ENCODE measurements at regions not wholly inside any gene's neighbourhood (a gene's known extent, or its start where the extent isn't known, plus 50 kb on each side); places are given as distances from the start of the nearest gene placed in this dataset.

DNA sequence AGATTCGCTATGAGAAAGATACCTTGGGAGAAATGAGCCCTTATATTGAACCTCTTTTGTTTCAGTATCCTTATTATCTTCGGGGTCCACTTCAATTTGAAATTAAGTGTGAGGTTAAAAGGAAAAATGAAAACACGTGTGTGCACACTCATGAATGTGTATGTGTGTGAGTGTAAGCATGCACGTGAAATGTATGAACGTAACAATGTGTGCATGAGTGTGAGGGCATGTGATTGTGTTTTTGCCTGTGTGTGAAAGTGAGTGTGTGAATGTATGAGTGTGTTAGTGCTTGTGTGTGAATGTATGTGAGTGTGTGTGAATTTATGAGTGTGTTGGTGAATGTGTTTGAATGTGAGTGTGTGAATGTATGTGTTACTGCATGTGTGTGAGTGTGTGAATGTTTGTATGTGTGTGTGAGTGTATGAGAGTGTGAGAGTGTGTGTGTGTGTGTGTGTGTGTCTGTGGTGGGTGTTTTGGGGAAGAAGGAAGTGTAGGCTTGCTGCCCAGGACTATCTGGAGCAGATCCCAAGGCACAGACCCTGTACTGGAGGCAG is 224.0 kb upstream of the CDH13 start:
- intact Hi-C loops (cut with micrococcal nuclease; ENCODE audit: unreplicated experiment) (no loop called here), in situ Hi-C loops (cut with HindIII; ENCODE audit: low pct_unique_long_range_greater_than_20kb, low sequenced_read_pairs) (no loop called here)
- H3K36me3 ChIP-seq (ENCODE audit: control insufficient read depth, insufficient read depth, low read length): no peaks in the 10 kb centered on the region; the same call in 1 of the 2 replicates
- H3K4me3 ChIP-seq (ENCODE audit: low read depth in 2 of 2, low read length in 2 of 2): no peak overlapping the region
- TF ChIP-seq, protein P1, sequence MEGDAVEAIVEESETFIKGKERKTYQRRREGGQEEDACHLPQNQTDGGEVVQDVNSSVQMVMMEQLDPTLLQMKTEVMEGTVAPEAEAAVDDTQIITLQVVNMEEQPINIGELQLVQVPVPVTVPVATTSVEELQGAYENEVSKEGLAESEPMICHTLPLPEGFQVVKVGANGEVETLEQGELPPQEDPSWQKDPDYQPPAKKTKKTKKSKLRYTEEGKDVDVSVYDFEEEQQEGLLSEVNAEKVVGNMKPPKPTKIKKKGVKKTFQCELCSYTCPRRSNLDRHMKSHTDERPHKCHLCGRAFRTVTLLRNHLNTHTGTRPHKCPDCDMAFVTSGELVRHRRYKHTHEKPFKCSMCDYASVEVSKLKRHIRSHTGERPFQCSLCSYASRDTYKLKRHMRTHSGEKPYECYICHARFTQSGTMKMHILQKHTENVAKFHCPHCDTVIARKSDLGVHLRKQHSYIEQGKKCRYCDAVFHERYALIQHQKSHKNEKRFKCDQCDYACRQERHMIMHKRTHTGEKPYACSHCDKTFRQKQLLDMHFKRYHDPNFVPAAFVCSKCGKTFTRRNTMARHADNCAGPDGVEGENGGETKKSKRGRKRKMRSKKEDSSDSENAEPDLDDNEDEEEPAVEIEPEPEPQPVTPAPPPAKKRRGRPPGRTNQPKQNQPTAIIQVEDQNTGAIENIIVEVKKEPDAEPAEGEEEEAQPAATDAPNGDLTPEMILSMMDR (IDR thresholded peaks at IDR 0.05): no peak
- TF ChIP-seq POLR2AphosphoS5 (IDR thresholded peaks at IDR 0.05; ENCODE audit: low read depth, low read length) (no peak), SIN3A (IDR thresholded peaks at IDR 0.05; ENCODE audit: borderline replicate concordance, insufficient read depth, low read depth, low read length) (no peak), TCF7L2 (IDR thresholded peaks at IDR 0.05; ENCODE audit: low read depth, low read length) (no peak)
- TF ChIP-seq, protein P2, sequence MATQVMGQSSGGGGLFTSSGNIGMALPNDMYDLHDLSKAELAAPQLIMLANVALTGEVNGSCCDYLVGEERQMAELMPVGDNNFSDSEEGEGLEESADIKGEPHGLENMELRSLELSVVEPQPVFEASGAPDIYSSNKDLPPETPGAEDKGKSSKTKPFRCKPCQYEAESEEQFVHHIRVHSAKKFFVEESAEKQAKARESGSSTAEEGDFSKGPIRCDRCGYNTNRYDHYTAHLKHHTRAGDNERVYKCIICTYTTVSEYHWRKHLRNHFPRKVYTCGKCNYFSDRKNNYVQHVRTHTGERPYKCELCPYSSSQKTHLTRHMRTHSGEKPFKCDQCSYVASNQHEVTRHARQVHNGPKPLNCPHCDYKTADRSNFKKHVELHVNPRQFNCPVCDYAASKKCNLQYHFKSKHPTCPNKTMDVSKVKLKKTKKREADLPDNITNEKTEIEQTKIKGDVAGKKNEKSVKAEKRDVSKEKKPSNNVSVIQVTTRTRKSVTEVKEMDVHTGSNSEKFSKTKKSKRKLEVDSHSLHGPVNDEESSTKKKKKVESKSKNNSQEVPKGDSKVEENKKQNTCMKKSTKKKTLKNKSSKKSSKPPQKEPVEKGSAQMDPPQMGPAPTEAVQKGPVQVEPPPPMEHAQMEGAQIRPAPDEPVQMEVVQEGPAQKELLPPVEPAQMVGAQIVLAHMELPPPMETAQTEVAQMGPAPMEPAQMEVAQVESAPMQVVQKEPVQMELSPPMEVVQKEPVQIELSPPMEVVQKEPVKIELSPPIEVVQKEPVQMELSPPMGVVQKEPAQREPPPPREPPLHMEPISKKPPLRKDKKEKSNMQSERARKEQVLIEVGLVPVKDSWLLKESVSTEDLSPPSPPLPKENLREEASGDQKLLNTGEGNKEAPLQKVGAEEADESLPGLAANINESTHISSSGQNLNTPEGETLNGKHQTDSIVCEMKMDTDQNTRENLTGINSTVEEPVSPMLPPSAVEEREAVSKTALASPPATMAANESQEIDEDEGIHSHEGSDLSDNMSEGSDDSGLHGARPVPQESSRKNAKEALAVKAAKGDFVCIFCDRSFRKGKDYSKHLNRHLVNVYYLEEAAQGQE (IDR thresholded peaks at IDR 0.05; ENCODE audit: insufficient read depth in 1 of 2, low read depth in 2 of 2, low read length in 1 of 2): no peak
- POLR2A ChIA-PET: no interaction called here
- BruUV-seq (replicated peaks): no TSS peak
- H3K4me1 ChIP-seq (ENCODE audit: control insufficient read depth, insufficient read depth, low read length): no peaks in the 10 kb centered on the region
- no peaks in the 10 kb centered on the region for H3K27me3 ChIP-seq (ENCODE audit: control insufficient read depth, insufficient read depth, low read length)
- no peak overlapping the region for H3K27ac ChIP-seq (ENCODE audit: low read length)
- ATAC-seq (no peak), DNase-seq (ENCODE audit: low read depth, low spot score) (no peak)
- no peaks in the 10 kb centered on the region for H3K9me3 ChIP-seq (ENCODE audit: control insufficient read depth, insufficient read depth, low read depth, low read length)
- CTCF ChIA-PET: no interaction called here

DNA sequence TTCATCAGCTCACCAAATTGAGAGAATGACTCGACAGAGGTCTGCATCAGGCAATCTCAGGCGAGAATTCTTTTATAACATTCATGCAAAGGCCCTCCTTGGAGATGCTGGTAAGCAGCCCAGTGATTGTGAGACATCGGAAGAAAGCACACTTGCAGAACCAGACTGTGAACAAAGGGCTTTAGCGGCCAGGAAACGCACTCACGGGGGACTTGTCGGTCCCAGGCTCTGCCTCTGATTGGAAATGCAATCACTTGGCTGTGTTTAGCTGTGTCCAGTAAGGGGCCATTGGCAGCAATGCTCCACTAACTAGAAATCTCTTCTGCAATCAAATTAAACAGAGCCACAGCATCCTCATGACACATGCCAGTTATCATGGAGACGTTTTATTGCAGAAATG is 226.7 kb upstream of the CDH13 start:
- no peaks in the 10 kb centered on the region for H3K27me3 ChIP-seq (ENCODE audit: control insufficient read depth, insufficient read depth, low read length)
- TF ChIP-seq POLR2AphosphoS5 (IDR thresholded peaks at IDR 0.05; ENCODE audit: low read depth, low read length) (no peak), TCF7L2 (IDR thresholded peaks at IDR 0.05; ENCODE audit: low read depth, low read length) (no peak), SIN3A (IDR thresholded peaks at IDR 0.05; ENCODE audit: borderline replicate concordance, insufficient read depth, low read depth, low read length) (no peak)
- TF ChIP-seq, protein P2 (IDR thresholded peaks at IDR 0.05; ENCODE audit: insufficient read depth in 1 of 2, low read depth in 2 of 2, low read length in 1 of 2): no peak
- TF ChIP-seq, protein P1 (IDR thresholded peaks at IDR 0.05): no peak
- intact Hi-C loops (cut with micrococcal nuclease; ENCODE audit: unreplicated experiment): no loop called here

More for the DNA sequence above, 226.7 kb upstream of the CDH13 start:
- in situ Hi-C loops (cut with HindIII; ENCODE audit: low pct_unique_long_range_greater_than_20kb, low sequenced_read_pairs): no loop called here
- BruUV-seq (replicated peaks): no TSS peak
- Histone ChIP-seq H3K27ac (ENCODE audit: low read length) (no peak overlapping the region), H3K4me1 (ENCODE audit: control insufficient read depth, insufficient read depth, low read length) (no peaks in the 10 kb centered on the region), H3K9me3 (ENCODE audit: control insufficient read depth, insufficient read depth, low read depth, low read length) (no peaks in the 10 kb centered on the region), H3K4me3 (ENCODE audit: low read depth in 2 of 2, low read length in 2 of 2) (no peak overlapping the region), H3K36me3 (ENCODE audit: control insufficient read depth, insufficient read depth, low read length) (no peaks in the 10 kb centered on the region; the same call in 1 of the 2 replicates)
- ChIA-PET POLR2A (no interaction called here), CTCF (no interaction called here)
- DNase-seq (ENCODE audit: low read depth, low spot score) (no peak), ATAC-seq (no peak)
